Epithelial cell of prostate (primary cell): ENCODE measurements at regions not wholly inside any gene's neighbourhood (a gene's known extent, or its start where the extent isn't known, plus 50 kb on each side); places are given as distances from the start of the nearest gene placed in this dataset.

Source experiments
- DNase-seq: peaks from one replicate; pipeline ENCODE4 v3.0.0-alpha.2; 2011; ENCODE audit warnings: low read depth, low spot score
- H3K27ac ChIP-seq: fragments of 450-650 bp; 2 replicates; pipeline ENCODE4 v1.5.1; 2017; ENCODE audit warnings: mild to moderate bottlenecking

GRCh38 chr2:207468488-207468887, 61.3 kb upstream of the CREB1 start:
- DNase-seq: no peak
- no peak overlapping the region for H3K27ac ChIP-seq

DNA sequence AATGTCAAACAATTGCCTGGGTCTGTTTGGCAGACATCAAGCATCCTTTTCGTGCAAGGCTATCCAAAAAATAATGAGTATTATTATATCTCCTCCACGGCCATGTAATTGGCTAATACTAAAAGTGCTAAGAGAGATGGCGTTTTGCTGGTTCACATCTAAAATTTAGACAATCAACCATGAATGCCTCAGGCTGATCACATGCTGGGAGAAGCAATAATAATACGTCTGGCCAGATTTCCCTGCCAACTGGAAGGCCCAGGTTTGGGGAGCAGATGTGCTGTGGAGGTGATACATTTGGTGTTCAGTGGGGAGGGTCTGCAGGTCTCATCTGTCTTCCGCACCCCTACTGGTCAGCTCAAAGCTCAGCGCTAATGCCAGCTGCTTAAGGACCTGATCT, 60.3 kb upstream of the CREB1 start:
- no peak for DNase-seq
- H3K27ac ChIP-seq: no peak overlapping the region

DNA sequence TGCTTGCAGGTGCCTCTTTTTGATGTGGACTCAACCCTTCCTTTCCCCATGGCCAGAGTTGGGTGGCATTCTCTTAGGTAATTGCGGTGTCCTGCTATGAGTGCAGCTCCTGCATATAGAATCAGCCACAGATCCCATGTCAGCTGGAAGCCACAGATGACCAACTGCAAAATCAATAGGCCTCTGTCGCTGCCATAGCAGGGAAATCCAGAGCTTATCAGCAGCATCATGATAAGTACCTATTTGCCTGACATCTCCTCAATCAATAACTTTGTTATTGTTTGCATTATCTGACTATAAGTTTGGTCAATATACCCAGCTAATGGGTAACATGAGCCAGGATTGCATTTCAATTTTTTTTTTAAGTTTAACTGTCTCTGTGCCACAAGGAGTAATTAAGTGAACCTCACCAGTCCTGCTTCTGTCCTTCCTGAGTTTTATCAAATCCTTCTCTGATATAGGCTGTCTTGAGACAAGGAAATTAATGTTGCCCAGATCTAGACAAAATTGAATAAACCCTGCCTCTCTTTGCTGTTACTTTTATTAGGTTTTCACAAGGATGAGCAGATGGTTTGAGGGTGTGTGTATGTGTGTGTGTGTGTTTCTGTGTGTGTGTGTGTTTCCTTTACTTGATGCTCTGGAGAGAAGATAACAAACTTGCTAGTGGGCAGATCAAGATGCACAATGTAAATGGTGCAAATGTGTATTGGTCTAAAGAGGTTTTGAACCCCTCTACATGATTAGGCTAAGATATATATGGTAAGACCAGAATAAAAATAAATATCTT, 59.6 kb upstream of the CREB1 start:
- DNase-seq: no peak
- H3K27ac ChIP-seq: no peak overlapping the region

DNA sequence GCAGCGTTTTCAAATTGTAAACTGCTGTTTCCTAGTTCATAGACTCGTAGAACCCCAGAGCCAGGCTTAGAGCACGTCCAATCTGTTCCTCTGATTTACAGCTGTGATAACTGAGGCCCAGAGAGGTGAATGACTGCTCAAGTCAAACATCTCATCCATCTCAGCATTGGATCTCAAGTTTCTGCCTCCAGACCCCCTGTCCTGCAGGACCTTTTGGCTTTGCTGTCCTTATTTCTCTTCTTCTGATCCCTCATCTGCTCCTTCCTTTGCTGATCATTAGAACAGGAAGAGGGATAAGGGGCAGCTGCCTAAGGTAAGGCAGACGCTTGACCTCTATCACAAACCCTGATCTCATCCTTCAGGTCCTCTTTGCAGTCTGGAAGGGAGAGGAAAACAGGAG, 58.5 kb upstream of the CREB1 start:
- DNase-seq: no peak
- no peak overlapping the region for H3K27ac ChIP-seq

GRCh38 chr2:207472343-207473048, 57.3 kb upstream of the CREB1 start:
- DNase-seq: no peak
- peak overlapping the region; percentile 61 for H3K27ac ChIP-seq

GRCh38 chr2:207473049-207473930, 56.5 kb upstream of the CREB1 start:
- H3K27ac ChIP-seq: peak overlapping the region; percentile 61
- DNase-seq: no peak

DNA sequence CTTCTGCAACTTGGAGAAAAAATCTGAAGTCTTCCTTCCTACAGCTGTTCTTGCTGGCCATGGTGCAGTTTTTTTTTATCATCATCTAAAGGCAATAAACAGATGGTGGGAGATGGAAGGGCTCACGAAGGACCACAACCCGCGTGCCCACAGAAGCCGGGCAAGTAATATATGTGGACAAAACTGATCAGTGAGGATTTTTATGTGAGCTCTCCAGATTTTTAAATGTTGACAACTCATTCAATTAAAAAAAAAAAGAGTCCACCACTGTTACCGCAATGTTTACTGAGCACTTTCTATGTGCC, 55.9 kb upstream of the CREB1 start:
- no peak overlapping the region for H3K27ac ChIP-seq
- DNase-seq: no peak

DNA sequence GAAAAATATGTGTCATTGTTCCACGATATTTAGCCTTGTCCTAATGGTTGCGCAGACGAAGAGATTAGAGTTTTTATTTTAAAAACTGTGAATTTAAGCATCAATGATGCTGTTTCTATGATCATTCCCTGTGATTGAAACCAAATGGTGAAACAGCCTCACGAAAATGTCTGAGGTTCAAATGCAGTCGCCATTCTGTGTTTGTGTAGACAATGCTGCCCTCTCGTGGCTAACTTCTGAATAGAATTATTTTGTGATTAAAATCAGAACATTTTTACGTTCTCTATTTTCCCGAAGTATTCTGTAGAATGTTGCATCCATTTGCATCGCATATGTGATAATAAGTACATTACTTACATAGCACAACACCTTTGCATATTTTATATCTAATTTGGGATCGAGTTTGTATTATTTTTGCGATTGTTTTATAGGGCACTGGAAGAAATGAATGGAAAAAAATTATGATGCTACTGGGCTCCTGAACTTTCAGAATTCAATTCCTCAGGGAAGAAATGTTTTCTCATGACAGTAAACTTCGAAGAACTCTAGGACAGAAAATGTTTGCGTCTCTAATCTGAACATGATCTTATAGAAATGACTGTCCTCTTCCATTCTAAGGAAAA, 54.8 kb upstream of the CREB1 start:
- DNase-seq: no peak
- peak overlapping the region; percentile 35 for H3K27ac ChIP-seq

DNA sequence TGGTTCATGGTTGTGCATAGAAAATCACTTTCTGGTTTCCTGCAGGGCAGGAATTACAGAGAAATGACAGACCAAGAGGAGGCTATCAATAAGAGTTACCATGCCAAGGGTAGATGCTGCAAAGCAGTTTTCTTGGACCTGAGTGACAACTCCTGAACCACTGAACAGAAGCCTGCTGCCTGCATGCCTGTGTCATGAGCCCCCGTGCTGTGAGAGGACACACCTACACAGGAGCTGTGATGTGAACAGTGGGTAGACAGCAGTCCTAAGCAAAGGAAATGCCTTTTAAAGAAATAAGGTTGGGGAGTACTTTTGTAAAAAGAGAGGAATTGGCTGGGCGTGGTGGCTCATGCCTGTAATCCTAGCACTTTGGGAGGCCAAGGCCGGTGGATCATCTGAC, 54.2 kb upstream of the CREB1 start:
- H3K27ac ChIP-seq: peak overlapping the region; percentile 35
- no peak for DNase-seq

GRCh38 chr2:207477896-207478295, 51.9 kb upstream of the CREB1 start:
- no peak for DNase-seq
- H3K27ac ChIP-seq: no peak overlapping the region

- no peak for DNase-seq
- no peak overlapping the region for H3K27ac ChIP-seq
These were observed 51.2 kb upstream of the CREB1 start for GRCh38 chr2:207478572-207478971.

DNA sequence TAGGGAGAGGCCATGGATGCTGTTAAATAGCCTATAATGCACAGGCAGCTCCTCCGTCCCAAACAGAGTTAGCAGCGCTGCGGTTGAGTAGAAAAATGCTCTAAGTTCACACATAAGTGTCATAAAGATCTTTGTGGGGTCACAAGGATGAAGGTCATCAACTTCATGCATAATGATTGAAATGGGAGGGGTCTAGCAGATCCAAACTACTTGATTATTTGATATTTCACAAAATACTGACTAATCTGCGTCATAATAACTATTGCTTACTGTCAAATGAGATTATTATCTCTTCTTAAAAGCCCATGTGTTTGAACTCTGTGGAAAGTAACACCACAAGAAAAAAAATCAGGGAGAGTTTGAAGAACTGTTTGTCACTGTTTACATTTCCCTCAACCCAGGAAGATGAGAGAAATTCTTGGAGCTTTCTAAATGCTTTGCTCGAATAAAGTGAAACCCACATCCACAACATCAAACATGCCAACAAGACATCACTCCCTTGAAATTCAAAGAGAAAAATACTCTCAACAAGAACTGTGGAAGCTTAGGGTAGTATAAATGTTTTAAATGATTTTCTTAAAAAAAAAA, 50.5 kb upstream of the CREB1 start:
- no peak overlapping the region for H3K27ac ChIP-seq
- DNase-seq: no peak
